ENCODE measurements at regions not wholly inside any gene's neighbourhood (a gene's known extent, or its start where the extent isn't known, plus 50 kb on each side); places are given as distances from the start of the nearest gene placed in this dataset.

DNA sequence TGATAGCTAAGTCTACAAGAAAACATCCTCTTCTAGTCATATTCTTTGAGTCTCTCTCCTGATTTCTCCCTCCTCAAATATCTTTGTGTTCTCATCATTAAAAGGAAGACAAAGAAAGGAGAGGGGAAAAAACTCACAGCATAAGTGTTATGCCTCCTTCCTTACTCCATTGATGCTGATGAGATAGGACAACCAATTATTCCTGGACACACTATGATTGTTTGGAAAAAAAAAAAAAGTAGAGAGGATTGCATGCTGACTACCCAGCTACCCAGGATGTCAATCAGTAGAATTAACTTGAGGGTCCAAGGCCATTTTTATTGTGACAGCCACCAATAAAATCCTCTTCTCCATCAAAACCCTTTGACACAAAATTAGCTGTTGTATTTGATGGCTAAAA lies 299.1 kb upstream of the CDH8 start:
- Histone ChIP-seq H3K27ac (no peak overlapping the region), H3K9me3 (no peaks in the 10 kb centered on the region), H3K9ac (ENCODE audit: low read depth in 2 of 2, low read length in 2 of 2) (no peak overlapping the region), H3K36me3 (no peaks in the 10 kb centered on the region), H3K4me3 (no peak overlapping the region), H3K27me3 (no peaks in the 10 kb centered on the region), H3K4me1 (no peaks in the 10 kb centered on the region)
- no peak for TF ChIP-seq CTCF (IDR thresholded peaks at IDR 0.05)
- intact Hi-C loops (cut with DNase I), result no loop called here
- no peak for DNase-seq

DNA sequence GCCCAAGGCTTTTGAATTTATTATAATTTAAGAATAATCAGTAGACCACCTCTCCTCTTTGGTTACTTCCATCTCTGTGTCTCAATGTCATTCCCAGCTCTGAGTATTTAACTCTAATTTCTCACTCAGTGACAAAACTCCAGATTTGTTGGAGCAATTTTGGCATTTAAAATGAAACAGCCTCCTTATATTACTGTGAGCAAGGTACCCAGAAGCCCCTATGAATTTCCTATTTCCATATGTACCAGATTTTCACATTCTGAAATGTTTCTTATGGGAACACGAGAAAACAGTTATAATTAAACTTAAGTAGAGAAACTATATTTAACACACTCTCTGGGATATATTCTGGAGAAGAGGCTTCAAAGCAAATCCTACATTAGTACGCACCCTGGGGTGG lies 285.4 kb upstream of the CDH8 start:
- Histone ChIP-seq H3K4me1 (no peaks in the 10 kb centered on the region), H3K9me3 (no peaks in the 10 kb centered on the region), H3K4me3 (no peak overlapping the region), H3K27ac (no peak overlapping the region), H3K36me3 (no peaks in the 10 kb centered on the region), H3K27me3 (no peaks in the 10 kb centered on the region), H3K9ac (ENCODE audit: low read depth in 2 of 2, low read length in 2 of 2) (no peak overlapping the region)
- intact Hi-C loops (cut with DNase I), result no loop called here
- TF ChIP-seq CTCF (IDR thresholded peaks at IDR 0.05), result no peak
- DNase-seq, result no peak

GRCh38 chr16:62298600-62298999 lies 262.4 kb upstream of the CDH8 start:
- Histone ChIP-seq H3K27ac (no peak overlapping the region), H3K9me3 (no peaks in the 10 kb centered on the region), H3K4me1 (no peaks in the 10 kb centered on the region), H3K27me3 (no peaks in the 10 kb centered on the region), H3K4me3 (no peak overlapping the region), H3K9ac (ENCODE audit: low read depth in 2 of 2, low read length in 2 of 2) (no peak overlapping the region), H3K36me3 (no peaks in the 10 kb centered on the region)
- DNase-seq, result no peak
- no peak for TF ChIP-seq CTCF (IDR thresholded peaks at IDR 0.05)
- intact Hi-C loops (cut with DNase I), result no loop called here

- Histone ChIP-seq H3K4me3 (no peak overlapping the region), H3K9me3 (no peaks in the 10 kb centered on the region), H3K9ac (ENCODE audit: low read depth in 2 of 2, low read length in 2 of 2) (no peak overlapping the region), H3K4me1 (no peaks in the 10 kb centered on the region), H3K36me3 (no peaks in the 10 kb centered on the region), H3K27ac (no peak overlapping the region), H3K27me3 (no peaks in the 10 kb centered on the region)
- intact Hi-C loops (cut with DNase I), result no loop called here
- TF ChIP-seq CTCF (IDR thresholded peaks at IDR 0.05), result no peak
- no peak for DNase-seq
Observed at GRCh38 chr16:62294213-62294972, 258.2 kb upstream of the CDH8 start.

GRCh38 chr16:62288990-62289629 lies 252.9 kb upstream of the CDH8 start:
- Histone ChIP-seq H3K4me1 (no peaks in the 10 kb centered on the region), H3K27ac (no peak overlapping the region), H3K27me3 (no peaks in the 10 kb centered on the region), H3K4me3 (no peak overlapping the region), H3K9me3 (no peaks in the 10 kb centered on the region), H3K36me3 (no peaks in the 10 kb centered on the region), H3K9ac (ENCODE audit: low read depth in 2 of 2, low read length in 2 of 2) (no peak overlapping the region)
- no peak for DNase-seq
- intact Hi-C loops (cut with DNase I), result no loop called here
- TF ChIP-seq CTCF (IDR thresholded peaks at IDR 0.05), result no peak

Data from colonic mucosa (tissue), 4 donors.